HG03460 (cell line): ENCODE measurements at regions not wholly inside any gene's neighbourhood (a gene's known extent, or its start where the extent isn't known, plus 50 kb on each side); places are given as distances from the start of the nearest gene placed in this dataset.

ENCODE experiments used
- ATAC-seq: cut with Tn5 transposase; IDR thresholded peaks from one replicate; pipeline ENCODE4 v1.9.1; 2021; ENCODE audit not compliant: unreplicated experiment

- ATAC-seq, result no peak
These were observed 438.0 kb upstream of the ZFHX3 start for GRCh38 chr16:73485880-73486279.

- ATAC-seq, result no peak
These were observed 436.2 kb upstream of the ZFHX3 start for GRCh38 chr16:73483934-73484711.

DNA sequence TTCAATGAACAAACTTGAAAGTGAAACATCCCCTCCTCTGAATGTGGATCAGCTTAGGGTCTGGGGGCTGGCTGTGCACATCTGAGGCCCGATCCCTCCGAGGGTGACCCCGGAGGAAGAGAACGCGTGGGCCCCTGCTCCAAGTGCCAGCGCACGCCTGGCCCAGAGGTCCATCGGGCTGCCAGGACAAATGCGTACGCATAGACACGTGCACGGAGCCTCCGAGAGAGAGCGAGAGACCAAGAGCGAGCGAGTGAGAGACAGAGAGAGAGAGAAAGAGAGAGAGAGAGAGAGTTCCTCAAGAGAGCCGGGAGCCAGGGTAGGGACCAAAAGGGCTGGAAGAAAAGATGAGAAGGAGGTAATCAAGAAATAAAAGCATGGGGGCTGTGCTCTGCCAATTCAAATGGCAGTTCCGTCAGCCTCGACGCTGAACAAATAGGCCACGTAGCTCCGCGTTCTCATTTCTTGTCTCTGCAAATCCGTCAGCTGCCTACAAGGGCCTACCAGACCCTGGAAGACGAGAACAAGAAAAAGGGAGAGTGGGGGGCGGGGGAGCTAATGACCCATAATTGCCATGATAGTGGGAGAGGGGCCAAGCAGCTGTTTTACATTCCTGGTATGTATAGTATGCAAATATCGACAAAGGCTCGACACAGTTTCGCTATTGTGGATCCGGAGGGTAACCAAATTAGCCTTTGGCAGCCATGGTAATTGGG, 435.3 kb upstream of the ZFHX3 start:
- ATAC-seq, result no peak

DNA sequence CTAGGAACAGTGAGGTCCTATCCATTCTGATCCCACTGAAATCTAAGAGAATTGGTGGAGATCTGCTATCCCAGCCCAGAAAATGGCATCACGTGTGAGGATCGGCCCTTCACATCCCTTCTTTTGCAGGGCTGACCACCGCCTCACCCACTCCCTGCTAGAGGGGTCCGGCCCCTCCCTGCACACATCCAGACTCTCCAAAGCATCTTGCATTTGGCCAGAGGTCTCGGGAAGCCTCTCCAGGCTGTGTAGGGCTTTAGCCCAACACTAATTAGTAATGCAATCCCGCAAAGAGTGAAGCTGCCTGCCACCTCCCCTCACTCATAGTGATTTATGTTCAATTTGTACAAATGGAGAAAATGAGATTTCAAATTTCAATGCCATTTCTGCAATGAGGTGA, 434.4 kb upstream of the ZFHX3 start:
- ATAC-seq, result no peak

- no peak for ATAC-seq
These were observed 432.5 kb upstream of the ZFHX3 start for GRCh38 chr16:73480381-73480780.

- ATAC-seq, result no peak
These were observed 425.8 kb upstream of the ZFHX3 start for GRCh38 chr16:73473713-73474112.

- ATAC-seq, result no peak
These were observed 416.9 kb upstream of the ZFHX3 start for GRCh38 chr16:73464834-73465233.

GRCh38 chr16:73459586-73459985, 411.7 kb upstream of the ZFHX3 start:
- ATAC-seq, result no peak

DNA sequence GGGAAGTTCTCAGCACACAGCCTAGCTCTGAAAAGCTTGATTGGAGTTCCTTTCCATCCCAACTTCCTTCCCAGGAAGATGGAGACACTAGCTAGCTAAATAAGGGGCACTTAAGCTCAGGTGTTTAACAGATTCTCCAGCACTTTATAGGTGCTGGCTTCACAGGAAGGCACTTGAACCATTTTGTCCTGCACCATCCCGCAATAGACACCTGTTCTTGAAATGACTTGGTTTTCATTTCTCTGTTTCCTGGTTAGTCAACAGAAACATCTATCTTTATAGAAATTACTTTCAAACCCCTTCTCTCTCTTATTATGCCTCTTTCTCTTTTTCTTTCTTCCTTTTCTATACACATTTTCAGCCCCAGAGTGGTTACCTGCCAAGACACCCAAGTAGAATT, 409.9 kb upstream of the ZFHX3 start:
- ATAC-seq, result no peak

DNA sequence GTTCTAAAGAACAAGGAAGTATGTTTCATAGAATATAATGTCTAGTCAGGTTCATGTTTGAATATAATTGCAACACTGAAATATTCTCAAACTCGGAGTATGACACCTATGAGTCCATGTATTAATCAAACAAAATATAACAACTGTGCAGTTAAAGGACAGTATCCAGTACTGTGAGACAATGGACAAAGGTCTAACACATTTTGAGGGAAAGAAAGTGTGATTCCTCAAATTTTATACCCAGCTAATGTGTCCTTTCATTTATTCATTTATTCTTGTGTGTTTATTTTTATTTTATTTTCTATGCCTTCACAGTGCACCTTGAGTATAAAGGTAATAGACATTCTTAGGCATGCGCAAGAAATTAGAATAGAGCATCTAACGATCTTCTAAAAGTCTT, 401.0 kb upstream of the ZFHX3 start:
- ATAC-seq, result no peak

DNA sequence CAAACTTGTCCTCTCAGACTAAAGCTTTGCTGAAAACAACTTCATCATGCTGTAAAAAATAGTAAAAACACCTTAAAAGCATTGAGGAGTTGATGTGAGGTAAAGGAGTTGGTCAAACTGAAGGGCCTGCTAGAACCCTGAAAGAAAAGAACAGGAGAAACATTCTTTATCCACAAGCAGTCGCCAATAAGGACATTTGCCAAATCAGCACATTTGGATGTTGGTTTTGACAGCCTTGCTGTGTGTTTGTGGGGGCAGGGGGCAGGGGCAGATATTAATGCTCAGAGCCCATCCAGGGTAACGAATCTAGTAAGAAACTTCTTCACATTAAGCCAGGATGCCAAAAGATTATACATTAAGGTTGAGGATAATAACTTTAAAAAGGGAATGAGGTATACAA, 399.9 kb upstream of the ZFHX3 start:
- no peak for ATAC-seq

DNA sequence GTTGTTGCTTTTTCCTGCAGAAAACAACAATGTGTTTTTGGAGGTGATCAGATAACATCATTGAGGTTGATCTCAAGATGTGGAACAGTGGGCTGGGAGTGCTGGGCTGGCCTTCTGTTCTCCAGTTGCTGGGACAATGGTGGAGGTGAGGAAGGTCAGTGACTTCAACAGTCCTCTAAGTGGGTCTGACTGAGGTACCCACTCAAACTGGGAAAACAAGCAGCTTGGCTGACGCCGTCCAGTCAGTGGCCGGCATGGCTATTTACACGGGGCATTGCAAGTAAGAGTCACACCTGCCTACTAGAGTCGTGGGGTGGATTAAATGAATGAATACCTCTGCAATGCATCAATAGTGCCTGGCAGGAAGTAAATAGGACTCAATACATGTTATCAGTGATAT, 386.7 kb upstream of the ZFHX3 start:
- ATAC-seq, result no peak

- ATAC-seq, result no peak
These were observed 385.9 kb upstream of the ZFHX3 start for GRCh38 chr16:73433731-73434307.

DNA sequence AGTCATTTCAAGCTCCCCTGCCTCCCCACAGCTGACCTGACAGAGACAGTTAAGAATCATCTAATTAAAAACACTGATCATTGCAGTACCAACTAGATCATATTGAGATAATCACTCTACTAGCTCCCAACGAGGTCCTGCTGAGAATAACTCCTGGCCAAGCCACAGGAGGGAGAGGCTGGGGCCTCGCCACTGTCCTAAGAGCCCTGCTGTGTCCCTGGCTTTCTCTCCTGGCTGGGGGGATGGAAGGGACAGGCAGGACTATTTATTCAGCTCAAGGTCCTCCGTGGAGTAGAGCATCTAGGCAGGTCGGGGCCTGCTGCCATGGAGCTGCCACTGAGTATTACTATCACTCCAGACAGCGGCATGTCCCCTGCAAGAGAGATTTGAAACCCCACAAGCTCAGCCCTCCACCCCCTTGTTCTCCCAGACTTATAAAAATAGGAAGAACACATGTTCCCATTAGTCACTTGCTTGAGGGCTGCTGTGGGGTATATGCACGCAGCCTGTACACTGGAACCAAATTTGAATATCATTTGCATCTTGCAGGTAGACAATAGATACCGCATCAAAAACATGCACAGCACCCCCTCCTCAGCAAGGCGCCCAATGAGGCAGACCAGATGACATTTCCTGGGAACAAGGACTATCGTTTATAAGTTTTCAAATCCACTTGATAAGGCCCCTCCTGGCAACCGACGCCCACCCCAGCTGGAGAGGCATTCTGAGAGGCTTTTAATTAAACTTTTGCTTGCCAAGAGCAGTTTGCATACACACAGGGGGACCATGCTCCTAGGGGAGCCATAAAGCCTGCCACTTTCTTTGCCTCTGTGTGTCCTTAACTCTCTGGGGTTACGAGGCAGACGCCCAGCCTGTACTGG, 385.2 kb upstream of the ZFHX3 start:
- no peak for ATAC-seq

- no peak for ATAC-seq
These were observed 382.2 kb upstream of the ZFHX3 start for GRCh38 chr16:73430138-73430537.

DNA sequence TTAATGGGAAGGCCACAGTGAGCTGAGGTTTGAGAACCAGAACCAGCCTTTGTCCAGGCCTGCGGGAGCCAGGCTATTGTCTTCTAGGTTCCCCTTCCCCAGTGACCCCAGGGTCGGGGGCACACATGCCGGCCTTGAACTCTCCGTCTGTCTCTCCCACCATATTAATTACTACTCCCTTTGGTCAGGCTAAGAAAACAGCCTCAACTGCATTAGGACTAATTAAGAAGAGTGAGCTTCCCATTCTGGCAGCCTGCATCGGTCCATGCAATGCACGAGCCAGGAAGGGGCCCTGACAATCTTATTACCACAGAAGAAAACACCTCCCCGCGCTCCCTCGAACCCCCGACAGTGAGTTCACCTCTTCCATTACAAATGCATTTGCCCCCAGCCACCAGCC, 380.2 kb upstream of the ZFHX3 start:
- ATAC-seq, result no peak

- no peak for ATAC-seq
These were observed 379.2 kb upstream of the ZFHX3 start for GRCh38 chr16:73427164-73427563.

GRCh38 chr16:73426433-73427160, 378.7 kb upstream of the ZFHX3 start:
- no peak for ATAC-seq

GRCh38 chr16:73420676-73421075, 372.7 kb upstream of the ZFHX3 start:
- ATAC-seq, result no peak

DNA sequence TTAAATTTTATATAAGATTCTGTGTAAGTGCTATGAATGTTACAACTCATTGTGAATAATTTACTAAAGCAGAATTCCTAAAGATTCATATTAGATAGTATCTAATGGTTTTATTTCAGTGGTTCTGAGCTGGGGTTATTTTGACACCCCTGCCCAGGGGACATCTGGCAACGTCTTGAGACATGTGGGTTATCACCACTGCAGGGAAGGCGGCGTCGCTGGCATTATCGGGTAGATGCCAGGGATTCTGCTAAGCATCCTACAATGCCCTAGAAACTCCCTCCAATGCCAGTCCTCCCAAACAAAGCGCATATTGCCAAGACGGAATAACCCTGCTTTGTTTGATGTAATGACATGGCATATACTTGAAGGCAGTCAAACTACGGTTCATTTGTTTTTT, 372.3 kb upstream of the ZFHX3 start:
- ATAC-seq, result no peak

DNA sequence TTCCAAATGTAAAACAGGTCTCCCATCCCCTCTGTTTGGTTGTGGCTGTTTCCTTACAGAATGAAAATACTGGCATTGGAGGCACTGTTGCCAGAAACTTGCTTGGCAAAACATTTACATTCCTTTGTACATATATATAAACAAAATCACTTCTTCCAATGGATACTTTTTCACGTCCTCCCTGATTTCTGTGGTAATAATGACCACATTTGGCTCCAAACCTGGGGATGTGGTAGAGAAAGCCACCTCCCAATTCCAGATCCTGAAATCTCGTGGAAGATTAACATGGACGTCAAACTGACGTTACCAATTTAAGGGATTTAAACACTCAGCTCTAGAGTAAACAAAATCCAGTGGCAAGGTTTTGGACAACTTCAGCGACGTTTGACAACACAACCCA, 370.8 kb upstream of the ZFHX3 start:
- ATAC-seq, result no peak
